GM12878 (cell line): ENCODE measurements at regions not wholly inside any gene's neighbourhood (a gene's known extent, or its start where the extent isn't known, plus 50 kb on each side); places are given as distances from the start of the nearest gene placed in this dataset.

Experiments
- ATAC-seq: fragments of 200-7000 bp; cut with Tn5 transposase; 3 replicates; pipeline ENCODE4 v1.9.1; 2020; ENCODE audit warnings: mild to moderate bottlenecking, moderate library complexity
- BruUV-seq: library from RNA; stranded (reverse); fragments of 400-500 nt; replicated peaks from 2 replicates; lab custom pipeline; 2021; lab: Mats Ljungman, UMichigan
- CTCF ChIA-PET: fragments of 300-600 bp; sonication (Branson Sonifier 250); formaldehyde crosslinking; extraction: SDS; loops from one replicate; lab custom pipeline; 2021; ENCODE audit warnings: inconsistent platforms; lab: Yijun Ruan, JAX
- POLR2A ChIA-PET: fragments of 350-600 bp; formaldehyde crosslinking; extraction: SDS; loops from one replicate; lab custom pipeline; 2021; ENCODE audit warnings: inconsistent platforms; lab: Charles Lee
- RAD21 ChIA-PET: fragments of 300-600 bp; sonication (Branson Sonifier 250); formaldehyde crosslinking; loops from one replicate; lab custom pipeline; 2023; ENCODE audit warnings: antibody characterized with exemption; ENCODE audit not compliant: unreplicated experiment; lab: Charles Lee
- SMC1A ChIA-PET: fragments of 300-600 bp; sonication (Branson Sonifier 250); formaldehyde crosslinking; loops from one replicate; lab custom pipeline; 2023; ENCODE audit not compliant: unreplicated experiment, uncharacterized antibody; lab: Charles Lee
- DNase-seq: peaks from one replicate; pipeline ENCODE4 v3.0.0-alpha.2; 2011; ENCODE audit warnings: low read depth, low spot score
- FAIRE-seq: peaks from 3 replicates; lab custom pipeline; 2011; peaks lifted over from hg19 to GRCh38; lab: Jason Lieb, UNC
- H2AFZ ChIP-seq: 2 replicates; pipeline ENCODE4 v1.6.0; 2011; ENCODE audit warnings: low read depth, low read length, control low read depth; ENCODE audit not compliant: control insufficient read depth
- H3K27ac ChIP-seq: 2 replicates; pipeline ENCODE4 v1.5.1; 2011; ENCODE audit warnings: control low read depth; ENCODE audit not compliant: control insufficient read depth, insufficient read depth
- H3K27me3 ChIP-seq, 2 experiments: replicated peaks in 1 of 2; 2 replicates each; pipeline versions ENCODE4 v1.6.0 to v1.6.1; 2011; ENCODE audit warnings: low read length in 1 of 2; ENCODE audit not compliant: control insufficient read depth in 2 of 2, insufficient read depth in 2 of 2
- H3K36me3 ChIP-seq, 2 experiments: 2 replicates each; pipeline ENCODE4 v1.5.1; 2011; ENCODE audit warnings: low read length in 1 of 2; ENCODE audit not compliant: control insufficient read depth in 2 of 2, insufficient read depth in 2 of 2
- H3K4me1 ChIP-seq: 2 replicates; pipeline ENCODE4 v1.6.1; 2011; ENCODE audit warnings: mild to moderate bottlenecking, low read length, moderate library complexity, mixed read lengths; ENCODE audit not compliant: control insufficient read depth, insufficient read depth
- H3K4me2 ChIP-seq: 2 replicates; pipeline ENCODE4 v1.6.0; 2011; ENCODE audit warnings: control low read depth; ENCODE audit not compliant: control insufficient read depth, insufficient read depth
- H3K4me3 ChIP-seq: fragments of 200-600 bp; sonication (generic); 2 replicates; pipeline ENCODE4 v1.5.1; 2016
- H3K79me2 ChIP-seq: 2 replicates; pipeline ENCODE4 v1.6.0; 2011; ENCODE audit warnings: low read length; ENCODE audit not compliant: control insufficient read depth, insufficient read depth
- H3K9ac ChIP-seq: 2 replicates; pipeline ENCODE4 v1.8.0; 2011; ENCODE audit warnings: low read length, control low read depth, mixed read lengths; ENCODE audit not compliant: control insufficient read depth, insufficient read depth
- H3K9me3 ChIP-seq: replicated peaks from 3 replicates; pipeline ENCODE4 v1.5.1; 2011; ENCODE audit warnings: mild to moderate bottlenecking, low read length; ENCODE audit not compliant: control insufficient read depth, insufficient read depth
- H4K20me1 ChIP-seq: 2 replicates; pipeline ENCODE4 v1.6.0; 2011; ENCODE audit not compliant: control insufficient read depth, insufficient read depth
- ASH2L ChIP-seq: fragments of 300-600, 200-600 bp; sonication (generic); IDR thresholded peaks from 2 replicates; pipeline ENCODE4 v1.6.1; 2017; ENCODE audit warnings: low read depth, mild to moderate bottlenecking, borderline replicate concordance
- ATF3 ChIP-seq: IDR thresholded peaks from 2 replicates; pipeline ENCODE4 v1.6.1; 2011; ENCODE audit warnings: low read depth, mild to moderate bottlenecking, low read length, moderate library complexity, borderline replicate concordance; ENCODE audit errors: extremely low read depth
- BCL11A ChIP-seq: IDR thresholded peaks from 2 replicates; pipeline ENCODE4 v1.6.1; 2011; ENCODE audit warnings: low read depth, low read length
- EED ChIP-seq: sonication (generic); IDR thresholded peaks from 2 replicates; pipeline ENCODE4 v1.6.1; 2016; ENCODE audit warnings: antibody characterized with exemption, low read depth
- NR2C1 ChIP-seq: fragments of 450-650 bp; IDR thresholded peaks from 2 replicates; pipeline ENCODE4 v1.6.1; 2017; ENCODE audit warnings: antibody characterized with exemption, mild to moderate bottlenecking, moderate library complexity
- NR2C2 ChIP-seq: IDR thresholded peaks from 2 replicates; pipeline ENCODE4 v1.6.1; 2011; ENCODE audit warnings: borderline replicate concordance, low read depth; ENCODE audit not compliant: control insufficient read depth, insufficient read length
- RCOR1 ChIP-seq: conservative IDR thresholded peaks from 2 replicates; pipeline ENCODE4 v1.6.1; 2012; ENCODE audit warnings: low read depth, low read length, improper control_type of control experiment
- WRNIP1 ChIP-seq: IDR thresholded peaks from 2 replicates; pipeline ENCODE4 v1.6.1; 2011; ENCODE audit warnings: low read depth, low read length, improper control_type of control experiment, borderline replicate concordance
- ZNF687 ChIP-seq: fragments of 450-650 bp; IDR thresholded peaks from 2 replicates; pipeline ENCODE4 v1.6.1; 2017; ENCODE audit warnings: mild to moderate bottlenecking, moderate library complexity
- in situ Hi-C: fragments of 300-500 bp; cut with MboI; formaldehyde crosslinking; loops from 9 replicates; pipeline ENCODE4 v1.14.3; 2018; ENCODE audit warnings: mixed read lengths
- intact Hi-C: fragments of 100-400 bp; cut with micrococcal nuclease; formaldehyde crosslinking; loops from one replicate; pipeline ENCODE4 v1.14.2; 2022; ENCODE audit not compliant: unreplicated experiment

- no peaks in the 10 kb centered on the region; the same call in 2 of the 3 replicates for H3K9me3 ChIP-seq
- BruUV-seq = no TSS peak
These were observed 338.6 kb upstream of the ZFP42 start for GRCh38 chr4:187656959-187657358.

More at GRCh38 chr4:187656959-187657358, 338.6 kb upstream of the ZFP42 start:
- no peaks in the 10 kb centered on the region for H3K36me3 ChIP-seq
- no peak overlapping the region for H3K9ac ChIP-seq
- H3K4me1 ChIP-seq = no peaks in the 10 kb centered on the region
- H3K4me3 ChIP-seq = no peak overlapping the region
- TF ChIP-seq EED (no peak), NR2C2 (no peak), NR2C1 (no peak), ZNF687 (no peak), RCOR1 (no peak), ASH2L (no peak), WRNIP1 (no peak), BCL11A (no peak), ATF3 (no peak)
- TF ChIP-seq, all 136 proteins: peak for 0
- in situ Hi-C loops = no loop called here
- FAIRE-seq = no peak
- H4K20me1 ChIP-seq = no peaks in the 10 kb centered on the region
- H3K79me2 ChIP-seq = no peaks in the 10 kb centered on the region
- no peak overlapping the region for H3K27ac ChIP-seq
- H2AFZ ChIP-seq = no peak overlapping the region
- H3K27me3 ChIP-seq = no peaks in the 10 kb centered on the region
- ChIA-PET CTCF (no interaction called here), POLR2A (no interaction called here), SMC1A (interaction anchor here (0.6 kb wide), 1 partner anchor 363 kb away, joined by 3 read pairs; no protein-coding TSS in a partner anchor), RAD21 (no interaction called here)
- intact Hi-C loops = no loop called here
- DNase-seq = no peak
- no peak overlapping the region for H3K4me2 ChIP-seq
- no peak for ATAC-seq
